ENCODE measurements at regions not wholly inside any gene's neighbourhood (a gene's known extent, or its start where the extent isn't known, plus 50 kb on each side); places are given as distances from the start of the nearest gene placed in this dataset.

- DNase-seq (ENCODE audit: low read depth in 2 of 3, low spot score in 2 of 3): no peak
These were observed 635.1 kb upstream of the SLC39A10 start for GRCh38 chr2:195021711-195022507.

- DNase-seq (ENCODE audit: low read depth in 2 of 3, low spot score in 2 of 3): no peak
These were observed 638.6 kb upstream of the SLC39A10 start for GRCh38 chr2:195018462-195018861.

- DNase-seq (ENCODE audit: low read depth in 2 of 3, low spot score in 2 of 3): no peak
These were observed 639.1 kb upstream of the SLC39A10 start for GRCh38 chr2:195017890-195018289.

- no peak for DNase-seq (ENCODE audit: low read depth in 2 of 3, low spot score in 2 of 3)
These were observed 640.2 kb upstream of the SLC39A10 start for GRCh38 chr2:195016841-195017240.

GRCh38 chr2:195009202-195009601 lies 647.8 kb upstream of the SLC39A10 start:
- no peak for DNase-seq (ENCODE audit: low read depth in 2 of 3, low spot score in 2 of 3)

GRCh38 chr2:195006856-195007255 lies 650.2 kb upstream of the SLC39A10 start:
- DNase-seq (ENCODE audit: low read depth in 2 of 3, low spot score in 2 of 3): no peak

GRCh38 chr2:195003881-195004471 lies 653.0 kb upstream of the SLC39A10 start:
- DNase-seq (ENCODE audit: low read depth in 2 of 3, low spot score in 2 of 3): no peak

GRCh38 chr2:195001924-195002323 lies 655.1 kb upstream of the SLC39A10 start:
- no peak for DNase-seq (ENCODE audit: low read depth in 2 of 3, low spot score in 2 of 3)

- no peak for DNase-seq (ENCODE audit: low read depth in 2 of 3, low spot score in 2 of 3)
These were observed 657.3 kb upstream of the SLC39A10 start for GRCh38 chr2:194999771-195000170.

- DNase-seq (ENCODE audit: low read depth in 2 of 3, low spot score in 2 of 3): no peak
These were observed 664.4 kb upstream of the SLC39A10 start for GRCh38 chr2:194992648-194993047.

GRCh38 chr2:194985258-194985657 lies 671.8 kb upstream of the SLC39A10 start:
- DNase-seq (ENCODE audit: low read depth in 2 of 3, low spot score in 2 of 3): no peak

- DNase-seq (ENCODE audit: low read depth in 2 of 3, low spot score in 2 of 3): no peak
These were observed 694.8 kb upstream of the SLC39A10 start for GRCh38 chr2:194962254-194962653.

GRCh38 chr2:194954218-194954617 lies 702.8 kb upstream of the SLC39A10 start:
- no peak for DNase-seq (ENCODE audit: low read depth in 2 of 3, low spot score in 2 of 3)

GRCh38 chr2:194946826-194947225 lies 710.2 kb upstream of the SLC39A10 start:
- DNase-seq (ENCODE audit: low read depth in 2 of 3, low spot score in 2 of 3): no peak

- no peak for DNase-seq (ENCODE audit: low read depth in 2 of 3, low spot score in 2 of 3)
These were observed 719.0 kb upstream of the SLC39A10 start for GRCh38 chr2:194938066-194938465.

GRCh38 chr2:194927489-194927888 lies 729.5 kb upstream of the SLC39A10 start:
- DNase-seq (ENCODE audit: low read depth in 2 of 3, low spot score in 2 of 3): no peak

GRCh38 chr2:194926873-194927272 lies 730.2 kb upstream of the SLC39A10 start:
- DNase-seq (ENCODE audit: low read depth in 2 of 3, low spot score in 2 of 3): no peak

GRCh38 chr2:194925742-194926141 lies 731.3 kb upstream of the SLC39A10 start:
- no peak for DNase-seq (ENCODE audit: low read depth in 2 of 3, low spot score in 2 of 3)

- DNase-seq (ENCODE audit: low read depth in 2 of 3, low spot score in 2 of 3): no peak
These were observed 739.5 kb upstream of the SLC39A10 start for GRCh38 chr2:194917519-194917918.

GRCh38 chr2:194915485-194915884 lies 741.5 kb upstream of the SLC39A10 start:
- DNase-seq (ENCODE audit: low read depth in 2 of 3, low spot score in 2 of 3): no peak

- DNase-seq (ENCODE audit: low read depth in 2 of 3, low spot score in 2 of 3): no peak
These were observed 749.5 kb upstream of the SLC39A10 start for GRCh38 chr2:194907569-194907968.

- DNase-seq (ENCODE audit: low read depth in 2 of 3, low spot score in 2 of 3): no peak
These were observed 760.2 kb upstream of the SLC39A10 start for GRCh38 chr2:194896871-194897270.
